GM12878 (cell line): ENCODE measurements at regions not wholly inside any gene's neighbourhood (a gene's known extent, or its start where the extent isn't known, plus 50 kb on each side); places are given as distances from the start of the nearest gene placed in this dataset.

Experiments used
- BHLHE40 ChIP-seq, 2 experiments: fragments of 450-650 bp in 1 of 2; IDR thresholded peaks; 2 replicates each; pipeline ENCODE4 v1.6.1; 2011 to 2017; ENCODE audit warnings: low read depth in 2 of 2, borderline replicate concordance in 1 of 2, improper control_type of control experiment in 1 of 2, low read length in 1 of 2, mild to moderate bottlenecking in 1 of 2
- CREB1 ChIP-seq: IDR thresholded peaks from 2 replicates; pipeline ENCODE4 v1.6.1; 2012; ENCODE audit warnings: low read depth, mild to moderate bottlenecking, inconsistent platforms
- NBN ChIP-seq: fragments of 450-650 bp; IDR thresholded peaks from 2 replicates; pipeline ENCODE4 v1.6.1; 2016
- NR2C2 ChIP-seq: IDR thresholded peaks from 2 replicates; pipeline ENCODE4 v1.6.1; 2011; ENCODE audit warnings: borderline replicate concordance, low read depth; ENCODE audit not compliant: control insufficient read depth, insufficient read length
- POLR2A ChIP-seq: IDR thresholded peaks from 2 replicates; pipeline ENCODE4 v1.6.1; 2011; ENCODE audit warnings: low read depth, mild to moderate bottlenecking, low read length
- POLR2AphosphoS5 ChIP-seq: IDR thresholded peaks from 2 replicates; pipeline ENCODE4 v1.6.1; 2011; ENCODE audit warnings: mild to moderate bottlenecking, low read length, inconsistent platforms
- RAD51 ChIP-seq: fragments of 450-650 bp; IDR thresholded peaks from 2 replicates; pipeline ENCODE4 v1.6.1; 2016; ENCODE audit warnings: moderate library complexity, mild to moderate bottlenecking, inconsistent platforms
- SIN3A ChIP-seq: IDR thresholded peaks from 2 replicates; pipeline ENCODE4 v1.6.1; 2012; ENCODE audit warnings: low read depth, low read length, improper control_type of control experiment
- SRF ChIP-seq, 2 experiments: IDR thresholded peaks; 2 replicates each; pipeline ENCODE4 v1.6.1; 2011; ENCODE audit warnings: low read depth in 2 of 2, low read length in 2 of 2, mild to moderate bottlenecking in 1 of 2, moderate library complexity in 1 of 2
- ZNF384 ChIP-seq: IDR thresholded peaks from 2 replicates; pipeline ENCODE4 v1.6.1; 2012; ENCODE audit warnings: low read depth, mild to moderate bottlenecking, low read length, improper control_type of control experiment, borderline replicate concordance
- TF ChIP-seq, protein P1 (sequence below), 3 experiments: IDR thresholded peaks in 2 of 3; conservative IDR thresholded peaks in 1 of 3; 2 replicates each; pipeline ENCODE4 v1.5.1; 2011; ENCODE audit warnings: low read depth in 3 of 3, low read length in 3 of 3, mild to moderate bottlenecking in 3 of 3, control low read depth in 2 of 3, moderate library complexity in 2 of 3, inconsistent platforms in 1 of 3, mixed read lengths in 1 of 3; ENCODE audit not compliant: control insufficient read depth in 2 of 3, insufficient read depth in 1 of 3; ENCODE audit errors: extremely low read depth in 1 of 3
- TF ChIP-seq, protein P2 (sequence below): IDR thresholded peaks from 2 replicates; pipeline ENCODE4 v1.6.1; 2012; ENCODE audit warnings: low read depth, low read length, improper control_type of control experiment
- TF ChIP-seq, protein P3 (sequence below): fragments of 450-650 bp; IDR thresholded peaks from 2 replicates; pipeline ENCODE4 v1.6.1; 2017; ENCODE audit warnings: mild to moderate bottlenecking
- TF ChIP-seq, protein P4 (sequence below): IDR thresholded peaks from 2 replicates; pipeline ENCODE4 v1.6.1; 2012; ENCODE audit warnings: mild to moderate bottlenecking, low read depth, low read length

DNA sequence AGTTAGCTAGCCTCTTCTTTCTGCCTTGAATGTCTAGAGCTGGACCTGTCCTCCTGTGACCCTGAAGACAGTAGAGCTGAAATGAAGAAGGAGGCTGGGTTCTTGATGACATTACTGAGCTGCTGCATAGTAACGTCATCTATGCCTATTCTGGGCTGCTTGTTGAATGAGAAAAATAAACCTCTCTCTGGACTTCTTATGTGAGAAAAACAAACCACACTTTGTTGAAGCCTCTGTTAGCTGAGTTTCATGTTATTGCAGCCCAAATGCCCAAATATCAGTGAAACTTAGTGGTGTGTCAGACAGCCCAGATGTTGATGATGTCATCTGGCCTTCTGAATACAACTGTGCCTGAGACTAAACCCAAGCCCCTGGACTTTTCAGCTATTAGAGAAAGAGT, 67.0 kb upstream of the MAX start:
- TF ChIP-seq POLR2A = peak; percentile 40; the same call in 1 of the 2 replicates
- no peak for TF ChIP-seq RAD51
- TF ChIP-seq, protein P1, sequence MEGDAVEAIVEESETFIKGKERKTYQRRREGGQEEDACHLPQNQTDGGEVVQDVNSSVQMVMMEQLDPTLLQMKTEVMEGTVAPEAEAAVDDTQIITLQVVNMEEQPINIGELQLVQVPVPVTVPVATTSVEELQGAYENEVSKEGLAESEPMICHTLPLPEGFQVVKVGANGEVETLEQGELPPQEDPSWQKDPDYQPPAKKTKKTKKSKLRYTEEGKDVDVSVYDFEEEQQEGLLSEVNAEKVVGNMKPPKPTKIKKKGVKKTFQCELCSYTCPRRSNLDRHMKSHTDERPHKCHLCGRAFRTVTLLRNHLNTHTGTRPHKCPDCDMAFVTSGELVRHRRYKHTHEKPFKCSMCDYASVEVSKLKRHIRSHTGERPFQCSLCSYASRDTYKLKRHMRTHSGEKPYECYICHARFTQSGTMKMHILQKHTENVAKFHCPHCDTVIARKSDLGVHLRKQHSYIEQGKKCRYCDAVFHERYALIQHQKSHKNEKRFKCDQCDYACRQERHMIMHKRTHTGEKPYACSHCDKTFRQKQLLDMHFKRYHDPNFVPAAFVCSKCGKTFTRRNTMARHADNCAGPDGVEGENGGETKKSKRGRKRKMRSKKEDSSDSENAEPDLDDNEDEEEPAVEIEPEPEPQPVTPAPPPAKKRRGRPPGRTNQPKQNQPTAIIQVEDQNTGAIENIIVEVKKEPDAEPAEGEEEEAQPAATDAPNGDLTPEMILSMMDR (IDR thresholded peaks at IDR 0.05 in 2 of 3, conservative IDR thresholded peaks at IDR 0.05 in 1 of 3; ENCODE audit: control insufficient read depth in 2 of 3, extremely low read depth in 1 of 3, insufficient read depth in 1 of 3, low read depth in 3 of 3, low read length in 3 of 3) = no peak
- TF ChIP-seq ZNF384 = no peak; the same call in 1 of the 2 replicates
- TF ChIP-seq SIN3A = no peak
- no peak for TF ChIP-seq BHLHE40 (IDR thresholded peaks at IDR 0.05; ENCODE audit: borderline replicate concordance in 1 of 2, low read depth in 2 of 2, low read length in 1 of 2)
- TF ChIP-seq, protein P2, sequence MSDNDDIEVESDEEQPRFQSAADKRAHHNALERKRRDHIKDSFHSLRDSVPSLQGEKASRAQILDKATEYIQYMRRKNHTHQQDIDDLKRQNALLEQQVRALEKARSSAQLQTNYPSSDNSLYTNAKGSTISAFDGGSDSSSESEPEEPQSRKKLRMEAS = no peak
- TF ChIP-seq SRF (IDR thresholded peaks at IDR 0.05; ENCODE audit: low read depth in 2 of 2, low read length in 2 of 2) = 0 out of 4 replicates have a peak, but pooled peaks of 1 of the 2 experiments have one; percentile 39
- TF ChIP-seq, protein P3, sequence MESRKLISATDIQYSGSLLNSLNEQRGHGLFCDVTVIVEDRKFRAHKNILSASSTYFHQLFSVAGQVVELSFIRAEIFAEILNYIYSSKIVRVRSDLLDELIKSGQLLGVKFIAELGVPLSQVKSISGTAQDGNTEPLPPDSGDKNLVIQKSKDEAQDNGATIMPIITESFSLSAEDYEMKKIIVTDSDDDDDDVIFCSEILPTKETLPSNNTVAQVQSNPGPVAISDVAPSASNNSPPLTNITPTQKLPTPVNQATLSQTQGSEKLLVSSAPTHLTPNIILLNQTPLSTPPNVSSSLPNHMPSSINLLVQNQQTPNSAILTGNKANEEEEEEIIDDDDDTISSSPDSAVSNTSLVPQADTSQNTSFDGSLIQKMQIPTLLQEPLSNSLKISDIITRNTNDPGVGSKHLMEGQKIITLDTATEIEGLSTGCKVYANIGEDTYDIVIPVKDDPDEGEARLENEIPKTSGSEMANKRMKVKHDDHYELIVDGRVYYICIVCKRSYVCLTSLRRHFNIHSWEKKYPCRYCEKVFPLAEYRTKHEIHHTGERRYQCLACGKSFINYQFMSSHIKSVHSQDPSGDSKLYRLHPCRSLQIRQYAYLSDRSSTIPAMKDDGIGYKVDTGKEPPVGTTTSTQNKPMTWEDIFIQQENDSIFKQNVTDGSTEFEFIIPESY = no peak
- no peak; the same call in 1 of the 2 replicates for TF ChIP-seq POLR2AphosphoS5
- 0 out of 2 replicates have a peak, but pooled peaks have one; percentile 20 for TF ChIP-seq NBN
- TF ChIP-seq CREB1 = peak; percentile 90
- TF ChIP-seq NR2C2 = no peak
- TF ChIP-seq, protein P4, sequence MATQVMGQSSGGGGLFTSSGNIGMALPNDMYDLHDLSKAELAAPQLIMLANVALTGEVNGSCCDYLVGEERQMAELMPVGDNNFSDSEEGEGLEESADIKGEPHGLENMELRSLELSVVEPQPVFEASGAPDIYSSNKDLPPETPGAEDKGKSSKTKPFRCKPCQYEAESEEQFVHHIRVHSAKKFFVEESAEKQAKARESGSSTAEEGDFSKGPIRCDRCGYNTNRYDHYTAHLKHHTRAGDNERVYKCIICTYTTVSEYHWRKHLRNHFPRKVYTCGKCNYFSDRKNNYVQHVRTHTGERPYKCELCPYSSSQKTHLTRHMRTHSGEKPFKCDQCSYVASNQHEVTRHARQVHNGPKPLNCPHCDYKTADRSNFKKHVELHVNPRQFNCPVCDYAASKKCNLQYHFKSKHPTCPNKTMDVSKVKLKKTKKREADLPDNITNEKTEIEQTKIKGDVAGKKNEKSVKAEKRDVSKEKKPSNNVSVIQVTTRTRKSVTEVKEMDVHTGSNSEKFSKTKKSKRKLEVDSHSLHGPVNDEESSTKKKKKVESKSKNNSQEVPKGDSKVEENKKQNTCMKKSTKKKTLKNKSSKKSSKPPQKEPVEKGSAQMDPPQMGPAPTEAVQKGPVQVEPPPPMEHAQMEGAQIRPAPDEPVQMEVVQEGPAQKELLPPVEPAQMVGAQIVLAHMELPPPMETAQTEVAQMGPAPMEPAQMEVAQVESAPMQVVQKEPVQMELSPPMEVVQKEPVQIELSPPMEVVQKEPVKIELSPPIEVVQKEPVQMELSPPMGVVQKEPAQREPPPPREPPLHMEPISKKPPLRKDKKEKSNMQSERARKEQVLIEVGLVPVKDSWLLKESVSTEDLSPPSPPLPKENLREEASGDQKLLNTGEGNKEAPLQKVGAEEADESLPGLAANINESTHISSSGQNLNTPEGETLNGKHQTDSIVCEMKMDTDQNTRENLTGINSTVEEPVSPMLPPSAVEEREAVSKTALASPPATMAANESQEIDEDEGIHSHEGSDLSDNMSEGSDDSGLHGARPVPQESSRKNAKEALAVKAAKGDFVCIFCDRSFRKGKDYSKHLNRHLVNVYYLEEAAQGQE = no peak
